SK-N-SH (cell line): ENCODE measurements at regions not wholly inside any gene's neighbourhood (a gene's known extent, or its start where the extent isn't known, plus 50 kb on each side); places are given as distances from the start of the nearest gene placed in this dataset.
A peak's percentile ranks its signal among the peaks of the same experiment; 100 is the strongest.

Experiments used
- CTCF ChIA-PET: fragments of 300-600, 350-600 bp; formaldehyde crosslinking; extraction: SDS; loops from one replicate; lab custom pipeline; 2021; lab: Yijun Ruan, JAX
- POLR2A ChIA-PET: fragments of 350-600 bp; sonication (Branson Sonifier 250); formaldehyde crosslinking; extraction: SDS; loops from one replicate; lab custom pipeline; 2020; ENCODE audit warnings: antibody characterized with exemption, inconsistent platforms; lab: Yijun Ruan, JAX
- DNase-seq: peaks from one replicate; pipeline ENCODE4 v3.0.0; 2012
- H2AFZ ChIP-seq: fragments of 200-600 bp; sonication (generic); 2 replicates; pipeline ENCODE4 v1.8.1; 2016; ENCODE audit warnings: antibody characterized with exemption, mild to moderate bottlenecking, low read depth
- H3F3A ChIP-seq: fragments of 200-600 bp; sonication (generic); replicated peaks from 2 replicates; pipeline ENCODE3; 2016; ENCODE audit warnings: antibody characterized with exemption, mild to moderate bottlenecking; ENCODE audit not compliant: insufficient read depth
- H3K27ac ChIP-seq, 2 experiments: fragments of 200-500 bp in 1 of 2; fragments of 200-600 bp in 1 of 2; sonication (Bioruptor generic) in 1 of 2; sonication (generic), shearing (Covaris generic) in 1 of 2; 2 replicates each; pipeline versions ENCODE4 v1.5.1 to v1.6.1; 2014 to 2016; ENCODE audit warnings: low read depth in 2 of 2, inconsistent platforms in 1 of 2, low read length in 1 of 2, mild to moderate bottlenecking in 1 of 2, mixed read lengths in 1 of 2
- H3K27me3 ChIP-seq: fragments of 200-600 bp; sonication (generic), shearing (Covaris generic); 2 replicates; pipeline ENCODE4 v1.6.1; 2016; ENCODE audit warnings: mixed run types; ENCODE audit not compliant: insufficient read depth
- H3K36me3 ChIP-seq, 2 experiments: fragments of 200-500 bp in 1 of 2; fragments of 200-600 bp in 1 of 2; sonication (Bioruptor generic) in 1 of 2; sonication (generic) in 1 of 2; replicated peaks in 1 of 2; 2 replicates each; pipeline versions ENCODE3 to v1.5.1; 2014 to 2016; ENCODE audit warnings: low read length in 1 of 2, mild to moderate bottlenecking in 1 of 2; ENCODE audit not compliant: insufficient read depth in 2 of 2, control insufficient read depth in 1 of 2
- H3K4me1 ChIP-seq, 2 experiments: fragments of 200-500 bp in 1 of 2; fragments of 200-600 bp in 1 of 2; sonication (Bioruptor generic) in 1 of 2; sonication (generic), shearing (Covaris generic) in 1 of 2; 2 replicates each; pipeline versions ENCODE4 v1.5.1 to v1.6.1; 2014 to 2016; ENCODE audit warnings: low read depth in 1 of 2, low read length in 1 of 2, mixed run types in 1 of 2; ENCODE audit not compliant: insufficient read depth in 2 of 2, control insufficient read depth in 1 of 2
- H3K4me2 ChIP-seq: fragments of 200-600 bp; sonication (generic), shearing (Covaris generic); 2 replicates; pipeline ENCODE4 v1.6.1; 2017; ENCODE audit warnings: mixed run types
- H3K4me3 ChIP-seq, 2 experiments: fragments of 200-500 bp in 1 of 2; fragments of 200-600 bp in 1 of 2; sonication (Bioruptor generic) in 1 of 2; sonication (generic), shearing (Covaris generic) in 1 of 2; 2 replicates each; pipeline versions ENCODE4 v1.5.1 to v1.8.1; 2014 to 2016; ENCODE audit warnings: low read depth in 2 of 2, inconsistent platforms in 1 of 2, low read length in 1 of 2, mild to moderate bottlenecking in 1 of 2, mixed read lengths in 1 of 2, moderate library complexity in 1 of 2
- H3K79me2 ChIP-seq: fragments of 200-600 bp; sonication (generic); 2 replicates; pipeline ENCODE4 v1.8.1; 2017; ENCODE audit warnings: mild to moderate bottlenecking; ENCODE audit not compliant: insufficient read depth
- H3K9ac ChIP-seq: fragments of 200-600 bp; sonication (generic); 2 replicates; pipeline ENCODE4 v1.6.1; 2017; ENCODE audit warnings: mixed run types
- H3K9me2 ChIP-seq: fragments of 200-600 bp; sonication (generic); 2 replicates; pipeline ENCODE4 v1.6.1; 2017; ENCODE audit warnings: mixed run types
- H3K9me3 ChIP-seq: fragments of 200-600 bp; sonication (generic); 2 replicates; pipeline ENCODE4 v1.6.1; 2017; ENCODE audit warnings: mixed run types, mild to moderate bottlenecking, moderate library complexity
- H4K20me1 ChIP-seq: fragments of 200-600 bp; sonication (generic); 2 replicates; pipeline ENCODE4 v1.6.1; 2017; ENCODE audit warnings: mild to moderate bottlenecking, mixed run types; ENCODE audit not compliant: insufficient read depth
- CTCF ChIP-seq: fragments of 200-600 bp; sonication (generic); IDR thresholded peaks from 2 replicates; pipeline ENCODE4 v1.6.1; 2017; ENCODE audit warnings: antibody characterized with exemption, mild to moderate bottlenecking, moderate library complexity
- EP300 ChIP-seq, 2 experiments: IDR thresholded peaks; 2 replicates each; pipeline versions ENCODE4 v1.4.0 to v1.6.1; 2012; ENCODE audit warnings: borderline replicate concordance in 1 of 2, low read depth in 1 of 2, low read length in 1 of 2
- EZH2phosphoT487 ChIP-seq: fragments of 200-600 bp; sonication (generic); IDR thresholded peaks from 2 replicates; pipeline ENCODE4 v1.6.1; 2017; ENCODE audit warnings: low read depth, mixed run types, mild to moderate bottlenecking, antibody characterized with exemption, moderate library complexity, borderline replicate concordance
- FOSL2 ChIP-seq: IDR thresholded peaks from 2 replicates; pipeline ENCODE4 v1.4.0; 2012; ENCODE audit warnings: low read depth, mild to moderate bottlenecking, moderate library complexity, borderline replicate concordance
- FOXM1 ChIP-seq: IDR thresholded peaks from 2 replicates; pipeline ENCODE4 v1.4.0; 2012; ENCODE audit warnings: low read depth, mild to moderate bottlenecking
- GABPA ChIP-seq: IDR thresholded peaks from 2 replicates; pipeline ENCODE4 v1.4.0; 2012; ENCODE audit warnings: low read depth, mild to moderate bottlenecking
- GATA2 ChIP-seq: sonication (generic); formaldehyde crosslinking; IDR thresholded peaks from 2 replicates; pipeline ENCODE4 v1.5.0; 2020; ENCODE audit warnings: mild to moderate bottlenecking, missing genetic modification reagents
- JUND ChIP-seq: IDR thresholded peaks from 2 replicates; pipeline ENCODE4 v1.4.0; 2012
- MEF2A ChIP-seq: IDR thresholded peaks from 2 replicates; pipeline ENCODE4 v1.4.0; 2012; ENCODE audit warnings: low read depth, borderline replicate concordance
- REST ChIP-seq: IDR thresholded peaks from 2 replicates; pipeline ENCODE4 v1.6.1; 2012; ENCODE audit warnings: mild to moderate bottlenecking, low read depth, low read length, moderate library complexity
- RXRA ChIP-seq: IDR thresholded peaks from 2 replicates; pipeline ENCODE4 v1.4.0; 2012; ENCODE audit warnings: low read depth, mild to moderate bottlenecking, borderline replicate concordance
- SIN3A ChIP-seq: IDR thresholded peaks from 2 replicates; pipeline ENCODE4 v1.6.1; 2012; ENCODE audit warnings: low read depth, mild to moderate bottlenecking, low read length, moderate library complexity, borderline replicate concordance
- TEAD4 ChIP-seq: IDR thresholded peaks from 2 replicates; pipeline ENCODE4 v1.4.0; 2012; ENCODE audit warnings: mild to moderate bottlenecking, borderline replicate concordance; ENCODE audit not compliant: insufficient read depth
- ZBTB33 ChIP-seq: IDR thresholded peaks from 2 replicates; pipeline ENCODE4 v1.4.0; 2012; ENCODE audit warnings: low read depth, borderline replicate concordance
- WGBS: methylation state at CpG from one replicate; pipeline ENCODE4 v1.1.6; 2017; ENCODE audit warnings: low lambda C conversion rate; 5-methylcytosine and 5-hydroxymethylcytosine counted together
- TF ChIP-seq, protein P1 (sequence below): fragments of 150-350 bp; IDR thresholded peaks from 2 replicates; pipeline ENCODE4 v1.6.1; 2016; ENCODE audit warnings: mild to moderate bottlenecking, low read depth, low read length
- TF ChIP-seq, protein P2 (sequence below): IDR thresholded peaks from 2 replicates; pipeline ENCODE4 v1.4.0; 2012; ENCODE audit warnings: low read depth

DNA sequence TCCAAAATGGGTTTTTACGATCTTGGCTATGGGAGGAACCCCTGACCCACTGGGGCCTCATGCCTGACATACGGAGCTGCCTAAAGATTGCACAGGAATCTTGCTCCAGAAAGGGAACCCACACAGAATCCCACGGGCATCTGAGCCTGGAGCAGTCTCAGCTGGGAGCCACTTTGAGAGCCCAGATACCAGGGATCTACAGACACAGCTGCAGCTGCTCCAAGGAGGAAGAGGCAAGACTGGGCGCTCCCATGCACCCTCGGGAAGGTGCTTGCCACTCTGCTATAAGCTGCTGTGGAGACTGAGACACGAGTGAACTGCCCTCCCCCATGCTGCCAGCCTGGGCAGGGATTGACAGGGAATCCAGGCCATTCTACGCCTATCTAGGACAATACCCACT, 202.5 kb downstream of the REEP3 start:
- CTCF ChIA-PET, result interaction anchor here (0.5 to 10.0 kb wide), 9 partner anchors 43 to 1140 kb away, joined by 3 to 213 read pairs (median 4); no protein-coding TSS in a partner anchor
- POLR2A ChIA-PET, result interaction anchor here (0.7 to 0.8 kb wide), 2 partner anchors 93 to 94 kb away, joined by 3 read pairs; no protein-coding TSS in a partner anchor
- no peaks in the 10 kb centered on the region for H3K27me3 ChIP-seq
- no peaks in the 10 kb centered on the region for H3K79me2 ChIP-seq
- H3K9me3 ChIP-seq, result no peaks in the 10 kb centered on the region
- no peak overlapping the region for H3K4me3 ChIP-seq
- WGBS, result 78% methylated on average over 6 of the region's 7 CpGs
- no peaks in the 10 kb centered on the region for H3K36me3 ChIP-seq
- no peak overlapping the region for H3K4me2 ChIP-seq
- no peak for TF ChIP-seq TEAD4
- no peak for TF ChIP-seq EZH2phosphoT487
- TF ChIP-seq RXRA, result no peak
- TF ChIP-seq, protein P1, sequence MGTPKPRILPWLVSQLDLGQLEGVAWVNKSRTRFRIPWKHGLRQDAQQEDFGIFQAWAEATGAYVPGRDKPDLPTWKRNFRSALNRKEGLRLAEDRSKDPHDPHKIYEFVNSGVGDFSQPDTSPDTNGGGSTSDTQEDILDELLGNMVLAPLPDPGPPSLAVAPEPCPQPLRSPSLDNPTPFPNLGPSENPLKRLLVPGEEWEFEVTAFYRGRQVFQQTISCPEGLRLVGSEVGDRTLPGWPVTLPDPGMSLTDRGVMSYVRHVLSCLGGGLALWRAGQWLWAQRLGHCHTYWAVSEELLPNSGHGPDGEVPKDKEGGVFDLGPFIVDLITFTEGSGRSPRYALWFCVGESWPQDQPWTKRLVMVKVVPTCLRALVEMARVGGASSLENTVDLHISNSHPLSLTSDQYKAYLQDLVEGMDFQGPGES, result no peak
- TF ChIP-seq REST, result no peak
- TF ChIP-seq EP300 (IDR thresholded peaks at IDR 0.05; ENCODE audit: borderline replicate concordance in 1 of 2, low read depth in 1 of 2, low read length in 1 of 2), result no peak
- TF ChIP-seq FOXM1, result no peak
- no peak for TF ChIP-seq CTCF
- no peak for TF ChIP-seq ZBTB33
- TF ChIP-seq, protein P2, sequence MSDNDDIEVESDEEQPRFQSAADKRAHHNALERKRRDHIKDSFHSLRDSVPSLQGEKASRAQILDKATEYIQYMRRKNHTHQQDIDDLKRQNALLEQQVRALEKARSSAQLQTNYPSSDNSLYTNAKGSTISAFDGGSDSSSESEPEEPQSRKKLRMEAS, result no peak
- no peak for TF ChIP-seq MEF2A
- no peak for TF ChIP-seq SIN3A
- no peak for TF ChIP-seq GABPA
- TF ChIP-seq GATA2 (CRISPR knock-in tag), result no peak
- TF ChIP-seq JUND, result no peak
- no peak for TF ChIP-seq FOSL2
- H3K9me2 ChIP-seq, result no peaks in the 10 kb centered on the region
- no peaks in the 10 kb centered on the region for H4K20me1 ChIP-seq
- peaks cover 13% of the 10 kb centered on the region for H3F3A ChIP-seq
- H3K4me1 ChIP-seq, result peaks cover 28 to 36% of the 10 kb centered on the region in 2 experiments
- no peak for DNase-seq
- H3K27ac ChIP-seq, result peak overlapping the region in 1 of 2 experiments; percentile 50; a peak in 2 of 4 replicates
- H2AFZ ChIP-seq, result no peak overlapping the region
- no peak overlapping the region for H3K9ac ChIP-seq
